Stimulated activated CD4-positive, alpha-beta T cell treated with anti-CD3 and anti-CD28 coated beads, Interleukin-1b, Interleukin-23, amount 100 ng/mL, for 48 hours (primary cell): ENCODE measurements at regions not wholly inside any gene's neighbourhood (a gene's known extent, or its start where the extent isn't known, plus 50 kb on each side); places are given as distances from the start of the nearest gene placed in this dataset.

Experiments
- DNase-seq: peaks from one replicate; pipeline ENCODE4 v3.0.0-alpha.2; 2020

GRCh38 chr10:24041834-24042233 is 167.1 kb upstream of the KIAA1217 start:
- no peak for DNase-seq

- no peak for DNase-seq
These were observed 166.1 kb upstream of the KIAA1217 start for GRCh38 chr10:24042884-24043283.

GRCh38 chr10:24046060-24046459 is 162.9 kb upstream of the KIAA1217 start:
- DNase-seq = no peak

- DNase-seq = no peak
These were observed 161.8 kb upstream of the KIAA1217 start for GRCh38 chr10:24047176-24047575.

GRCh38 chr10:24054421-24054820 is 154.5 kb upstream of the KIAA1217 start:
- no peak for DNase-seq

GRCh38 chr10:24080207-24080606 is 128.7 kb upstream of the KIAA1217 start:
- no peak for DNase-seq

- DNase-seq = no peak
These were observed 122.4 kb upstream of the KIAA1217 start for GRCh38 chr10:24086296-24087086.

GRCh38 chr10:24091256-24091655 is 117.7 kb upstream of the KIAA1217 start:
- DNase-seq = no peak

- no peak for DNase-seq
These were observed 112.7 kb upstream of the KIAA1217 start for GRCh38 chr10:24096281-24096680.

GRCh38 chr10:24097751-24098207 is 111.2 kb upstream of the KIAA1217 start:
- DNase-seq = no peak

- no peak for DNase-seq
These were observed 104.0 kb upstream of the KIAA1217 start for GRCh38 chr10:24104895-24105294.

- DNase-seq = no peak
These were observed 95.0 kb upstream of the KIAA1217 start for GRCh38 chr10:24113901-24114300.

- DNase-seq = no peak
These were observed 94.4 kb upstream of the KIAA1217 start for GRCh38 chr10:24114556-24114955.

GRCh38 chr10:24115403-24115802 is 93.5 kb upstream of the KIAA1217 start:
- DNase-seq = no peak

- DNase-seq = no peak
These were observed 90.7 kb upstream of the KIAA1217 start for GRCh38 chr10:24118246-24118645.

GRCh38 chr10:24119896-24120295 is 89.0 kb upstream of the KIAA1217 start:
- no peak for DNase-seq

- no peak for DNase-seq
These were observed 88.3 kb upstream of the KIAA1217 start for GRCh38 chr10:24120646-24121045.

- DNase-seq = no peak
These were observed 81.4 kb upstream of the KIAA1217 start for GRCh38 chr10:24127516-24127915.

GRCh38 chr10:24128066-24128730 is 80.7 kb upstream of the KIAA1217 start:
- DNase-seq = no peak

GRCh38 chr10:24132741-24133140 is 76.2 kb upstream of the KIAA1217 start:
- DNase-seq = no peak

GRCh38 chr10:24133835-24134234 is 75.1 kb upstream of the KIAA1217 start:
- no peak for DNase-seq

- no peak for DNase-seq
These were observed 72.9 kb upstream of the KIAA1217 start for GRCh38 chr10:24136070-24136469.

- DNase-seq = no peak
These were observed 61.6 kb upstream of the KIAA1217 start for GRCh38 chr10:24147321-24147720.

GRCh38 chr10:24149640-24150039 is 59.3 kb upstream of the KIAA1217 start:
- DNase-seq = no peak
